Activated naive CD4-positive, alpha-beta T cell treated with anti-CD3 and anti-CD28 coated beads, Interleukin-2, amount 10 ng/mL, durations not matched to agents 7 days and 5 days (primary cell): ENCODE measurements at regions not wholly inside any gene's neighbourhood (a gene's known extent, or its start where the extent isn't known, plus 50 kb on each side); places are given as distances from the start of the nearest gene placed in this dataset.
A peak's percentile ranks its signal among the peaks of the same experiment; 100 is the strongest.

Experiments
- CTCF ChIA-PET: fragments of 350-600 bp; sonication (Branson Sonifier 250); formaldehyde crosslinking; loops from one replicate; lab custom pipeline; 2021; ENCODE audit warnings: antibody characterized with exemption; lab: Charles Lee
- DNase-seq: peaks from one replicate; pipeline ENCODE4 v3.0.0-alpha.2; 2020
- H3K27ac Mint-ChIP-seq: one replicate; pipeline ENCODE4 v1.8.0; 2021; ENCODE audit warnings: mild to moderate bottlenecking, moderate library complexity, mixed read lengths
- H3K27me3 Mint-ChIP-seq: one replicate; pipeline ENCODE4 v1.8.0; 2021; ENCODE audit warnings: mild to moderate bottlenecking, mixed read lengths
- H3K36me3 Mint-ChIP-seq: one replicate; pipeline ENCODE4 v1.8.0; 2021; ENCODE audit warnings: mixed read lengths
- H3K4me1 Mint-ChIP-seq: one replicate; pipeline ENCODE4 v1.8.0; 2021; ENCODE audit warnings: mixed read lengths
- H3K4me3 Mint-ChIP-seq: one replicate; pipeline ENCODE4 v1.8.0; 2021; ENCODE audit warnings: mild to moderate bottlenecking, moderate library complexity, mixed read lengths
- H3K9me3 Mint-ChIP-seq: one replicate; pipeline ENCODE4 v1.8.0; 2021; ENCODE audit warnings: mixed read lengths

GRCh38 chr1:105101261-105101660, 1351.6 kb downstream of the AMY1C start:
- peaks cover 2% of the 10 kb centered on the region for H3K9me3 Mint-ChIP-seq
- no peaks in the 10 kb centered on the region for H3K36me3 Mint-ChIP-seq
- no peaks in the 10 kb centered on the region for H3K4me1 Mint-ChIP-seq
- no peak overlapping the region for H3K4me3 Mint-ChIP-seq
- DNase-seq: no peak
- CTCF ChIA-PET: no interaction called here
- H3K27me3 Mint-ChIP-seq: no peaks in the 10 kb centered on the region
- no peak overlapping the region for H3K27ac Mint-ChIP-seq

- Mint-ChIP-seq H3K27me3 (no peaks in the 10 kb centered on the region), H3K27ac (no peak overlapping the region), H3K4me3 (no peak overlapping the region), H3K9me3 (peaks cover 2% of the 10 kb centered on the region), H3K36me3 (no peaks in the 10 kb centered on the region), H3K4me1 (no peaks in the 10 kb centered on the region)
- CTCF ChIA-PET: no interaction called here
- no peak for DNase-seq
These were observed 1352.7 kb downstream of the AMY1C start for GRCh38 chr1:105102371-105102770.

DNA sequence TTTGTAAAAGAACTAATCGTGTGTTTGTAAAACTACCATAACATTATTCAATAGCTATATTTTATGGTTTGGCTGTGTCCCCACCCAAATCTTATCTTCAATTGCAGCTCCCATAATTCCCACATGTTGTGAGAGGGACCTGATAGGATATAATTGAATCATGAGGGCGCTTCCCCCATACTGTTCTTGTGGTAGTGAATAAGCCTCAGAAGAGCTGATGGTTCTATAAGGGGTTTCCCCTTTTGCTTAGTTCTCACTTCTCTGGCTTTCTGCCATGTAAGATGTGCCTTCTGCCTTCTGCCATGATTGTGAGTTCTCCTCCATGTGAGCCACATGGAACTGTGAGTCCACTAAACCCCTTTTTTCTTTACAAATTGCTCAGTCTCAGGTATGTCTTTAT, 1372.3 kb downstream of the AMY1C start:
- Mint-ChIP-seq H3K27me3 (no peaks in the 10 kb centered on the region), H3K27ac (no peak overlapping the region), H3K4me1 (no peaks in the 10 kb centered on the region), H3K9me3 (peaks cover 8% of the 10 kb centered on the region), H3K4me3 (no peak overlapping the region), H3K36me3 (no peaks in the 10 kb centered on the region)
- no peak for DNase-seq
- CTCF ChIA-PET: no interaction called here

GRCh38 chr1:105137543-105138457, 1388.1 kb downstream of the AMY1C start:
- H3K4me3 Mint-ChIP-seq: no peak overlapping the region
- H3K9me3 Mint-ChIP-seq: peaks cover 23% of the 10 kb centered on the region
- no peaks in the 10 kb centered on the region for H3K27me3 Mint-ChIP-seq
- CTCF ChIA-PET: no interaction called here
- H3K4me1 Mint-ChIP-seq: no peaks in the 10 kb centered on the region
- no peaks in the 10 kb centered on the region for H3K36me3 Mint-ChIP-seq
- H3K27ac Mint-ChIP-seq: no peak overlapping the region
- DNase-seq: no peak

GRCh38 chr1:105138458-105138893, 1388.8 kb downstream of the AMY1C start:
- Mint-ChIP-seq H3K27me3 (no peaks in the 10 kb centered on the region), H3K27ac (peak overlapping the region; percentile 37), H3K4me1 (no peaks in the 10 kb centered on the region), H3K36me3 (no peaks in the 10 kb centered on the region), H3K4me3 (no peak overlapping the region), H3K9me3 (peaks cover 23% of the 10 kb centered on the region)
- DNase-seq: no peak
- CTCF ChIA-PET: no interaction called here

- peaks cover 9% of the 10 kb centered on the region for H3K9me3 Mint-ChIP-seq
These were observed 1423.1 kb downstream of the AMY1C start for GRCh38 chr1:105172788-105173187.

GRCh38 chr1:105180789-105181188, 1431.1 kb downstream of the AMY1C start:
- H3K36me3 Mint-ChIP-seq: no peaks in the 10 kb centered on the region

More at GRCh38 chr1:105172788-105173187, 1423.1 kb downstream of the AMY1C start:
- CTCF ChIA-PET: no interaction called here
- H3K27ac Mint-ChIP-seq: no peak overlapping the region
- no peaks in the 10 kb centered on the region for H3K36me3 Mint-ChIP-seq
- H3K4me3 Mint-ChIP-seq: no peak overlapping the region
- no peaks in the 10 kb centered on the region for H3K4me1 Mint-ChIP-seq
- no peak for DNase-seq
- no peaks in the 10 kb centered on the region for H3K27me3 Mint-ChIP-seq

DNA sequence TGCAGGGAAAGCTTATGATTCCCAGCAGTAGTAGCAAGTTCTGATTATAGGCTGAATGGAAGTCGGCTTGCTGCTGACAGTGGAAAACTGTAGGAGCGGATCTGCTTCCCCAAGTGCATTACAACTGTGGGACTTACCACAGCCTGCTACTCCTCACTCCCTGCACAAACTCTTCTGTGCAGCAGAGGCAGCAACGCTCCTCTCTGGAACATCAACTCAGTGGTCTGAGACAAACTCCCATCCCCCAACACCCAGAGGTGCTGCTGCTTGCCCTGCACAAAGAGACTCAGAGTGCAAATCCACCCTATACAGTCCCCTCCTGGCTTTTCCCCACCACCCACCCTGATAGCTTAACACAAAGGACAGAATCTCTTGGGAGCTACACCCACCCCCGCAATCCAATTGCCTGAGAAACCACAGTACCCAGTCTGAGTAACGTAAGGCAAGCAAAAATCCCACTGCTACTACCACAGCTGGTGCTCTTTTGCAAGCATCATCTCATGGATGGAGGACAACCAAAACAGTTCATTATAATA, 1455.2 kb downstream of the AMY1C start:
- H3K4me3 Mint-ChIP-seq: no peak overlapping the region
- CTCF ChIA-PET: no interaction called here
- H3K27me3 Mint-ChIP-seq: no peaks in the 10 kb centered on the region
- no peak for DNase-seq
- H3K27ac Mint-ChIP-seq: no peak overlapping the region
- H3K36me3 Mint-ChIP-seq: no peaks in the 10 kb centered on the region
- peaks cover 16% of the 10 kb centered on the region for H3K9me3 Mint-ChIP-seq
- H3K4me1 Mint-ChIP-seq: no peaks in the 10 kb centered on the region

More at GRCh38 chr1:105180789-105181188, 1431.1 kb downstream of the AMY1C start:
- no peak overlapping the region for H3K4me3 Mint-ChIP-seq
- H3K27ac Mint-ChIP-seq: no peak overlapping the region
- no peak for DNase-seq
- no peaks in the 10 kb centered on the region for H3K4me1 Mint-ChIP-seq
- no peaks in the 10 kb centered on the region for H3K27me3 Mint-ChIP-seq
- H3K9me3 Mint-ChIP-seq: peaks cover 9% of the 10 kb centered on the region
- CTCF ChIA-PET: no interaction called here

GRCh38 chr1:105208581-105208980, 1458.9 kb downstream of the AMY1C start:
- no peaks in the 10 kb centered on the region for H3K27me3 Mint-ChIP-seq
- CTCF ChIA-PET: interaction anchor here (1.1 kb wide), 1 partner anchor 9 kb away, joined by 3 read pairs; no protein-coding TSS in a partner anchor
- DNase-seq: no peak
- H3K27ac Mint-ChIP-seq: no peak overlapping the region
- no peak overlapping the region for H3K4me3 Mint-ChIP-seq
- peaks cover 20% of the 10 kb centered on the region for H3K9me3 Mint-ChIP-seq
- no peaks in the 10 kb centered on the region for H3K4me1 Mint-ChIP-seq
- H3K36me3 Mint-ChIP-seq: no peaks in the 10 kb centered on the region

GRCh38 chr1:105210747-105211146, 1461.0 kb downstream of the AMY1C start:
- no peaks in the 10 kb centered on the region for H3K36me3 Mint-ChIP-seq
- no peak overlapping the region for H3K4me3 Mint-ChIP-seq
- no peak for DNase-seq
- H3K4me1 Mint-ChIP-seq: no peaks in the 10 kb centered on the region
- peaks cover 15% of the 10 kb centered on the region for H3K9me3 Mint-ChIP-seq
- CTCF ChIA-PET: no interaction called here
- H3K27me3 Mint-ChIP-seq: no peaks in the 10 kb centered on the region
- no peak overlapping the region for H3K27ac Mint-ChIP-seq

DNA sequence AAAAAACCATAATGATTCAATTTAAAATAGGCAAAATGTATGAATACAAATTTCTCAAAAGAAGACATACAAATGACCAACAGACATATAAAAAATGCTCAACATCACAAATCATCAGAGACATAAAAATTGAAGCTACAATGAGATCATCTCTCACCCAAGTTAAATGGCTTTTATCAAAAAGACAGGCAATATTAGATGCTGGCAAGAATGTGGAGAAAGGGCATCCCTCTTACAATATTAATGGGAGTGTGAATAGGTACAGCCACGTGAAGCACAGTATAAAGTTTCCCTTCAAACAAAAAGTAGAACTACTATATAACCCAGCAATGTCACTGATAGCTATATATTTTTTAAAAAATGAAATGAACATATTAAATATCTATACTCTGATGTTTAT, 1481.7 kb downstream of the AMY1C start:
- H3K36me3 Mint-ChIP-seq: no peaks in the 10 kb centered on the region
- H3K4me1 Mint-ChIP-seq: no peaks in the 10 kb centered on the region
- CTCF ChIA-PET: no interaction called here
- peaks cover 10% of the 10 kb centered on the region for H3K9me3 Mint-ChIP-seq
- no peak overlapping the region for H3K27ac Mint-ChIP-seq
- H3K4me3 Mint-ChIP-seq: no peak overlapping the region
- DNase-seq: no peak
- H3K27me3 Mint-ChIP-seq: no peaks in the 10 kb centered on the region

DNA sequence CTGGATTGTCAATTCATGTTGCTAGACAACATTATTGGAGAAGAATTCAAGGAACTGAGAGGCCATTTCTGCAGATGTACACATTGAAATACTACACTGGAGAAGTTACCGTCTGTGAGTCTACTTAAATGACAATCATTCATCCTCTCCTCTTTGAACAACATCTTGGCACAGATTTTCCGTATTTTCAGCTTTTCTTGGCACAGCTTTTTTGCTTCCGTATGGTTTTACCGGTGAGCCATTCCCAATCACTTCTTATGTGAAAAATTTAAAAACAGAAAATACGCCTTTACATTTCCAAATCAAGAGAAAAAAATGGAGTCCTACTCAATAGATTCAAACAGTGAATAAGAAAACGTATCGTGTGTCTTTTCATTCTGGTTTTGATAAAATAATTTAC, 1493.7 kb downstream of the AMY1C start:
- Mint-ChIP-seq H3K4me3 (no peak overlapping the region), H3K27me3 (no peaks in the 10 kb centered on the region), H3K36me3 (no peaks in the 10 kb centered on the region), H3K4me1 (no peaks in the 10 kb centered on the region), H3K9me3 (peaks cover 14% of the 10 kb centered on the region), H3K27ac (no peak overlapping the region)
- CTCF ChIA-PET: no interaction called here
- DNase-seq: no peak

DNA sequence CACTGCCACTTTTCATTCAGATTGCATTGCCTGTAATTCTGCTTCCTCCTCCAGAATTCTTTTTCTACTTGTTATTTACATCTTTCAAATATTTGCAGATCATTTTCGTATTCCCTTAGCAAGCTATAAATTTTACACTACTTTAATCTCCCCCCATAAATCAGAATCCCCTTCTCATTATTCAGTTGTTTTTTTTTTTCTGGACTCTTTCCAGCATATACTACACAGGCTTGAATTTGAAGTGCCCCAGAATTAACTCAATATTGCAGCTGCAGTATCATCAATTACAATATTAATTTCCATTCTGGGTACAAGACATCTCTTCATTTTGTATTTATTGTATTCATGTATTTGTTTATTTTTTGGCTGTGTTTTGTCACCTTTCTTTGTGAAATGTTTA, 1494.3 kb downstream of the AMY1C start:
- Mint-ChIP-seq H3K9me3 (peaks cover 18% of the 10 kb centered on the region), H3K27me3 (no peaks in the 10 kb centered on the region), H3K4me3 (no peak overlapping the region), H3K4me1 (no peaks in the 10 kb centered on the region), H3K27ac (no peak overlapping the region), H3K36me3 (no peaks in the 10 kb centered on the region)
- no peak for DNase-seq
- CTCF ChIA-PET: no interaction called here

DNA sequence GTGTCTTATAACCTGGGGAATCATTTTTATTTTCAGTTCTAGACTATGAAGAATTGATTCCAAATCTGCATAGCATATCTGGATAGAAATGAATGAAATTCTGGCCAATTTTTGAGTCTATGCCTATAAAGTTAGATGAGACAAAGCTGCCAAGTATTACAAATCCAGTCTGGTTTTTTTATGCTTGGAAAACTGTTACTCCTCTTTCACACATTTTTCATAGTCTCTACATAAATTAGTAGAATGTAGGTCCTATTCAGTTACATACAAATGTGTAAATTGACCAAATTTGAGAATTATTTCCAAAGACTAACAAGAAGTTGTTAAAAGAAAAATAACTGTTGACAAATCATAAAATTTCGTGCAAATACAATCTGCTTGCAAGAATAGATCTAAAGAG, 1505.2 kb downstream of the AMY1C start:
- Mint-ChIP-seq H3K27me3 (no peaks in the 10 kb centered on the region), H3K4me3 (no peak overlapping the region), H3K4me1 (no peaks in the 10 kb centered on the region), H3K9me3 (peaks cover 6% of the 10 kb centered on the region), H3K36me3 (no peaks in the 10 kb centered on the region), H3K27ac (no peak overlapping the region)
- no peak for DNase-seq
- CTCF ChIA-PET: no interaction called here

GRCh38 chr1:105260001-105260400, 1510.3 kb downstream of the AMY1C start:
- Mint-ChIP-seq H3K9me3 (peaks cover 22% of the 10 kb centered on the region), H3K27ac (no peak overlapping the region), H3K27me3 (no peaks in the 10 kb centered on the region), H3K4me3 (no peak overlapping the region), H3K36me3 (no peaks in the 10 kb centered on the region), H3K4me1 (no peaks in the 10 kb centered on the region)
- CTCF ChIA-PET: no interaction called here
- DNase-seq: no peak
